M059J (cell line): ENCODE measurements at regions not wholly inside any gene's neighbourhood (a gene's known extent, or its start where the extent isn't known, plus 50 kb on each side); places are given as distances from the start of the nearest gene placed in this dataset.
A peak's percentile ranks its signal among the peaks of the same experiment; 100 is the strongest.

Experiments
- DNase-seq: peaks from one replicate; pipeline ENCODE4 v3.0.0-alpha.2; 2012; ENCODE audit warnings: low read depth

GRCh38 chrX:94041881-94042280 lies 367.9 kb downstream of the FAM133A start:
- no peak for DNase-seq

GRCh38 chrX:94045724-94046123 lies 371.7 kb downstream of the FAM133A start:
- DNase-seq, result no peak

DNA sequence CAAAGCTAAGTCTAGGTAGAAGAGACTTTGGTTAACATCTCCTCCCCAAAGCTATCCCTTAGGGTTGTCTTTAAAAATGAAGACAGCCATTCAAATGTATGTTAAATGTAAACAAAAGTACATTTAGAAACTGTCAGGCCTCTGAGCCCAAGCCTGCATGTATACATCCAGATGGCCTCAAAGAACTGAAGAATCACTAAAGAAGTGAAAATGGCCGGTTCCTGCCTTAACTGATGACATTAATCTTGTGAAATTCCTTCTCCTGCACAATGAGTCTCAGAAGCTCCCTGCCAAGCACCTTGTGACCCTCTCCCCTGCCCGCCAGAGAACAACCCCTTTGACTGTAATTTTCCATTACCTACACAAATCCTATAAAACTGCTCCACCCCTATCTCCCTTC lies 377.9 kb downstream of the FAM133A start:
- no peak for DNase-seq

GRCh38 chrX:94053575-94053974 lies 379.6 kb downstream of the FAM133A start:
- no peak for DNase-seq

- no peak for DNase-seq
Measured at GRCh38 chrX:94057385-94057784, 383.4 kb downstream of the FAM133A start.

- peak; percentile 0 for DNase-seq
Measured at GRCh38 chrX:94058728-94059382, 384.8 kb downstream of the FAM133A start.

GRCh38 chrX:94065091-94065490 lies 391.1 kb downstream of the FAM133A start:
- no peak for DNase-seq

DNA sequence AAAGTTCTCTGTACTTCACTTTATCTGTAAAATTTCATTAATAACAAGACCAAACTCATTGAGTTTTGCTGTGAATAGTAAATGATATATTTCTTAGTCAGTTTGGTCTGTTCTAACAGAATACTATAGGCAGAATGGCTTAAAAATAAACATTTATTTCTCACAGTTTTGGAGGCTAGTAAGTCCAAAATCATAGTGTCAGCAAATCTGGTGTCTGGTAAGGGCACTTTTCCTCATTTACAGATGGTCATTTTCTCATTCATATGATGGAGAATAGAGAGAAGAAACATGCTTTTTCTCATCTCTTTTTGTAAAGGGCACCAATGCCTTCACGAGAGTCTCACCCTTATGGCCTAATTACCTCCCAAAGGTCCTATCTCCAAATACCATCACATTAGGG lies 415.1 kb downstream of the FAM133A start:
- no peak for DNase-seq

DNA sequence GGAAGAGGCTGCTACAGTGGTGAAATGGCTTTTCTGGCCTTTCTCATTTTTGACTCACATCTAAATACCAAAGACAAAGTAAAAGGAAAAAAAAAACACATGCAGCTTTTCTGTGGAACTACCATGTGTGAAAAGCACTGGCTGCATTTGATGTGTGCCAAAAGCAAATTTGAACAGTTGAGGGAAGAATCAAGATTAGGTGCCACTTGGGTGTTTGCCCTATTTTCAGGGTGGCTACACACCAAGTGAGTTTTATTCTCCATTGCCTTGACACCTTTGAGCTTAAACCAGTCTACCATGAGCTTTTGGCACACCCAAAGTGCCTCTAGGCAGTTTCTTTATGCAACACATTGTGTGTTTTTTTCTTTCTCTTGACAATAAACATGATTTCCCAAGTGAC lies 423.9 kb downstream of the FAM133A start:
- DNase-seq, result no peak

DNA sequence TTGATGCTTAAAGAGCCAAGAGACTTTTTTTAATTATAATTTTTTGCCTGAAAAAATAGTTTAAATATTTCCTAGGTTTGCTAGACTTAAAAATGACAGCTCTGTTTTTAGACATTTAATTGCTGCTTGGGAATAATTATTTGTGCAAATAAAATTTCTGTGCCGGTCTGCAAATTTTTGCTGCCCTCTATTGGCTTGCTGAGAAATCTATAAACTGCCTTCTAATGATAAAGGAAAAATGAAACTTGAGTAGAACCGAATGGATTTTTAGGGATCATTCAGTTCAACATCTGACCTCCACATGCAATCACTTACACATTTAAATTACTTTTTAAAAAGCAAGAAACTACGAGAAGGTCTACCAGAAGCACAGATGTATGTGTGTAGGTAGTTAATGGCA lies 434.0 kb downstream of the FAM133A start:
- DNase-seq, result no peak

GRCh38 chrX:94114362-94114761 lies 440.4 kb downstream of the FAM133A start:
- no peak for DNase-seq

DNA sequence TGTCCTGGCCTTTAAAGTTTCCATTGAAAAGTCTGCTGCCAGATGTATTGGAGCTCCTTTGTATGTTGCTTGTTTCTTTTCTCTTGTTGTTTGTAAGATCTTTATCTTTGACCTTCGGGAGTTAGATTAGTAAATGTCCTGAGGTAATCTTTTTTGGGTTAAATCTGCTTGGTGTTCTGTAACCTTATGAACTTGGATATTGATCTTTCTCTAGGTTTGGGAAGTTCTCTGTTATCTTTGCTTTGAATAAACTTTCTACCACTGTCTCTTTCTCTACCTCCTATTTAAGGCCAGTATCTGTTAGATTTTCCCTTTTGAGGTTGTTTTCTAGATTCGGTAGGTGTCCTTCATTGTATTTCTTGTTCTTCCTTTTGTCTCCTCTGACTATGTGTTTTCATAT lies 447.8 kb downstream of the FAM133A start:
- no peak for DNase-seq

- DNase-seq, result no peak
Measured at GRCh38 chrX:94123062-94123461, 449.1 kb downstream of the FAM133A start.

DNA sequence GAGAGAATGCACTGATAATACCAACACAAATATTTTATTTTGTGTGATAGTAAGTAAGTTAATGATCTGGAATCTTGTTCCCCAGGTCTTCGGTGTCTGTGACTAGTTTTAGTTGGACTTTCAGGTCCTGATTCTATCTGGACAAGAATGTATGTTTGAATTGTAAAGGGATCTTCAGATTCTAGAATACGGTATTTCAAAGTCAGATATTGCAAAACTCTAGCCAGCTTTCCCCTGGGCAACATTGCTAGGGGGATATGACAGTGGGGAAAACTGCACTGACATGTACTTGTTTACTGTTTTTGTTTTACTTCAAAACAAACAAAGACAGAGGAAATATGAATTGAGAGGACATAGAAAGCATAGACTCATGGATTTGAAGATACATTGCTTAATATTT lies 489.0 kb downstream of the FAM133A start:
- DNase-seq, result no peak

GRCh38 chrX:94178145-94178788 lies 504.3 kb downstream of the FAM133A start:
- peak; percentile 58 for DNase-seq

DNA sequence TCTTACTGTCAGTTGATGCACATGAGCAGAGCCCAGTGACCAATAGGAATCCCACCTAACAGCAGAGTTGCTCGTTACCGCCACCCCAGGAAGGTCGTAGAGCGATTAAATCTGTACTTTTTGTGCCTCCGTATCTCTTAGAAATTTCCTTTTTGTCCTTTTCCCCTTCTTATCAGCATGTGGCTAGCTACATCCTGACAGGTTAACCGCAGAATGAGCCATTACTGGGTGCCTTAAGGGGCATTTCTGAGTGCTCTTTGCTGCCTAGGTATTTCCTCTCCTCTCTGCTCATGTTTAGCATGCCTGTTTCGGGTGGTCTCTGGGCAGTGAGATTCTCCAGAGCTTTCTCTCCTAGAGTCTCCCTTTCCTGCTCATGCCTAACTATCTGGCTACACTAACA lies 530.5 kb downstream of the FAM133A start:
- no peak for DNase-seq

DNA sequence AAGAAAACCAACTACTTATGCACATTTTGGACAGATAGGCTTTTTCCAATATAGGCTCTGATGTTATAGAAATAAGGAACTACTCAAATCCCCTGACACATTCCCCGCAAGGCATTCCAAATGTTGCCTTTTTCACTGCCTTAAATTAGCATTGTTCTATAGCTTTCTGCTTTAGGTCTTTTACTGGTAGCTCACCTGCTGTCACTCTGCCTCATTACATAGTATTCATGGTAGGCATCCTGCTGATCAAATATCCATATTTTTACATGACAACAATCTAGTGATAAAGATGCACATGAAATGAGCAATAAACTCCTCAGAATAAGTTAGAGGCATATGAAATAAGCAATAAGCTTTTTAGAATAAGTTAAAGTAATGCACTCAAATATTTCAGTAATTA lies 542.7 kb downstream of the FAM133A start:
- no peak for DNase-seq

GRCh38 chrX:94252211-94252610 lies 578.2 kb downstream of the FAM133A start:
- no peak for DNase-seq

DNA sequence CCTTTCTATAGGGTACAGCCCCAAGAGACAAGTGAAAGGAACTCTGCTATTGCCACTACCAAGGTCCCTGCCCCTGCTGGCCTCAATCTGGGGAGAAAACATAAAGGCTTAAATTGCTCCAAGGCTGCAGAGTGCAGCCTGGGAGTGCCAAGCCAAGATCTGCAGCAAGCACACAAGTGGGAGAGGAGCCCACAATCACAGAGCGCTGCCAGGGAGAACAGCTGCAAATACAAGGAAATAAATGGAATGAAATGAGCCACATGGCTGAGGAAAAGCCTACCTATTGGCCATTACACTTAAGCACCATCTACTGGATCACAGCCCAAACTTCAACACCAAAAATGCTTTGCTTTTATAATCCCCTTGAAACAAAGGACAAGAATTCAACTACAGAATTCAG lies 582.4 kb downstream of the FAM133A start:
- DNase-seq, result no peak

- no peak for DNase-seq
Measured at GRCh38 chrX:94265323-94265722, 591.3 kb downstream of the FAM133A start.

DNA sequence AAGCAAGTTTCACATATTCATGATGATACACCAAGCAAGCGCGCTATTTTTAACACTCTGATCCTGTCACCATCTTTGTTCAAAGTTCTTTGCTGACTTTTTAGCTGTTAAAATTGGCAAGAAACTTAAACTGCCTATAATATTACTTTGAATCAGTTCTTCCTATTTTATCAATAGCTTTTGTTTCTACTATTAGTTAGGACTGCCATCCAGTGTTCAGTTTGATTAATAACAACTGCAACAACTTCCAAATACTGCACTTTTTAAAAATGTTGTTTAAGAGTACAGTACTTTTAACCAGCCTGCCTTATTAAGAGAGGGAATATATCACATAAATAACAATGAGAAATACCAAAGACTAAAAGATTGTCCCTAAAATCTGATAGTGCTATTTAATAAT lies 614.3 kb downstream of the FAM133A start:
- DNase-seq, result no peak

GRCh38 chrX:94288972-94289371 lies 615.0 kb downstream of the FAM133A start:
- DNase-seq, result no peak

GRCh38 chrX:94302446-94302845 lies 628.4 kb downstream of the FAM133A start:
- no peak for DNase-seq

DNA sequence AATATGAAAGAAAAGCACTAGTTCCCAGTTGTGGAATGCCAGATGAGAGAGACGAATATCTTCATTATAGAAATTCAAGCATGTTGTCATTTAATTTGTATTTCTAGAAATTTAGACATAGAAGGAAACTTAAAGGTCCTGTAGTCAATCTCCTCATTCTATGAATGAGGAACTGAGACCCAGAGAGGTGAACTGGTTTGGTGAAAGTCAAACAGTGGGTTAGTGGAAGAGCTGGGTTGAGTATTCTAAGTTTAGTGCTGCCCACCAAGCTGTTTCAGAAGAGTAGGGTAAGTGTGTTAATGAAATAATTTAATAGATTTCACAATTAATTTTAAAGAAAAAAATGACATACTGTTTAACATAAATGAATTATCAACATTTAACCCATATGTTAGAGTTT lies 655.2 kb downstream of the FAM133A start:
- DNase-seq, result no peak
